22Rv1 (cell line): ENCODE measurements at regions not wholly inside any gene's neighbourhood (a gene's known extent, or its start where the extent isn't known, plus 50 kb on each side); places are given as distances from the start of the nearest gene placed in this dataset.

ENCODE experiments used
- H3K27ac ChIP-seq: fragments of 450-650 bp; 2 replicates; pipeline ENCODE4 v1.5.1; 2017
- ZFX ChIP-seq: fragments of 450-650 bp; IDR thresholded peaks from 2 replicates; pipeline ENCODE4 v1.6.1; 2017; ENCODE audit warnings: antibody characterized with exemption, borderline replicate concordance
- TF ChIP-seq, protein P1 (sequence below): fragments of 450-650 bp; IDR thresholded peaks from 2 replicates; pipeline ENCODE4 v1.5.1; 2017; ENCODE audit warnings: mild to moderate bottlenecking

DNA sequence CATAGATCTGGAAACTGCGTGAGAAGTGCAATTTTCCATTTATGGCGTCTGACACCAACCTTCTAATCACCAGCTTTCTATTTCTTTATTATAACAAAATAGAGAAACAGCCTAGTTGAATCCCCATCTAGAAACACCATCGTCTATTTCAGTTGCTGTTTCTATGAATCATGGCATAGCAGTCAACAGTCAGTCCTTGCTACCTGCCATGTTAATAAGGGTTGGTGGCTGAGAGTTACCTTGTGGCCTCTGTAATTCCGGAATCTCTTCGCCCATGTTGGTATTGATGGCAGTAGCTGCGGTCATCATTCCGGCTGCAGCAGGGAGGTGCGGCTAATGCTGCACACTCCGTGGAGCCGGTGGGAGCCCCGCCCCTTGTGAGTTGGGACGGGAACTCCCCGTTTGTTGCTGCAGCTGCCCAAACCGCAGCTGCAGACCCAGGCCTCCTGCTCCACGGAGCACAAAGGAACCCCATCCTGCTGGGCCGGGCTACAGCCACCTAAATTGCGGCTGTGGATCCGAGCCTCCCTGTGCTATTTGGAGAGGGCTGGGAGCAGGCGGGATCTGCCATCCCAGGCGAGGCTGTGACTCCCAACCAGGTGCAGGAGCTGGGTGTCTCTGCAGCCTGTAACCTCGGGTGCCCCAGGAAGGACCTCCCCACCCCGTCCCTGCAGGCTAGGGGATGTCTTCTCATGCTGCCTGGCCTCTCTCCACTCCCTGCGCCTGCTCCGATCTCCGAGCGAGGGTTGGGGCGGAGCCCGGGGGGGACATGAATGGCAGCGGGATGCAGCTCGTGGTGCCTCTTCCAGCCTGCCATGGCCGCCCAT is 115.4 kb upstream of the STK26 start:
- TF ChIP-seq, protein P1, sequence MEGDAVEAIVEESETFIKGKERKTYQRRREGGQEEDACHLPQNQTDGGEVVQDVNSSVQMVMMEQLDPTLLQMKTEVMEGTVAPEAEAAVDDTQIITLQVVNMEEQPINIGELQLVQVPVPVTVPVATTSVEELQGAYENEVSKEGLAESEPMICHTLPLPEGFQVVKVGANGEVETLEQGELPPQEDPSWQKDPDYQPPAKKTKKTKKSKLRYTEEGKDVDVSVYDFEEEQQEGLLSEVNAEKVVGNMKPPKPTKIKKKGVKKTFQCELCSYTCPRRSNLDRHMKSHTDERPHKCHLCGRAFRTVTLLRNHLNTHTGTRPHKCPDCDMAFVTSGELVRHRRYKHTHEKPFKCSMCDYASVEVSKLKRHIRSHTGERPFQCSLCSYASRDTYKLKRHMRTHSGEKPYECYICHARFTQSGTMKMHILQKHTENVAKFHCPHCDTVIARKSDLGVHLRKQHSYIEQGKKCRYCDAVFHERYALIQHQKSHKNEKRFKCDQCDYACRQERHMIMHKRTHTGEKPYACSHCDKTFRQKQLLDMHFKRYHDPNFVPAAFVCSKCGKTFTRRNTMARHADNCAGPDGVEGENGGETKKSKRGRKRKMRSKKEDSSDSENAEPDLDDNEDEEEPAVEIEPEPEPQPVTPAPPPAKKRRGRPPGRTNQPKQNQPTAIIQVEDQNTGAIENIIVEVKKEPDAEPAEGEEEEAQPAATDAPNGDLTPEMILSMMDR = no peak
- no peak for TF ChIP-seq ZFX
- no peak overlapping the region for H3K27ac ChIP-seq

DNA sequence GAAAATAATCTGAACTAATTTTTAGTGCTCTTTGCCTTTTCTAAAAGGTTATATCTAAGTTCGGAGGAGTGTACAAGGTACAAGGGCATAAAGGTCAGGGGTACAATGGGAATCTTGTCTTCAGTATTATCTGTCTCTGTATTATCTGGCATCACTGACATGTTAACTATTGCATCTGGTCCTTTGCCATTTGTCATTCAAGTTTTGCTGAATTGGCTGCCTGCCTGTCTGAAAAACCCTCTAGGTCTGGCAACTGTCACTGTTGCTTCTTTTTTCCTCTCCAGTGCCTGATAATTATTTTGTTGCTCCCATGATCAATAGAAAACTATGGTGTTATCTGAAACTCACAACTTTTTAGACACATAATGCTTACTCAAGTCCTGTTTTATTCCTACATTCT is 112.5 kb upstream of the STK26 start:
- no peak for TF ChIP-seq ZFX
- TF ChIP-seq, protein P1 = no peak
- H3K27ac ChIP-seq = no peak overlapping the region

DNA sequence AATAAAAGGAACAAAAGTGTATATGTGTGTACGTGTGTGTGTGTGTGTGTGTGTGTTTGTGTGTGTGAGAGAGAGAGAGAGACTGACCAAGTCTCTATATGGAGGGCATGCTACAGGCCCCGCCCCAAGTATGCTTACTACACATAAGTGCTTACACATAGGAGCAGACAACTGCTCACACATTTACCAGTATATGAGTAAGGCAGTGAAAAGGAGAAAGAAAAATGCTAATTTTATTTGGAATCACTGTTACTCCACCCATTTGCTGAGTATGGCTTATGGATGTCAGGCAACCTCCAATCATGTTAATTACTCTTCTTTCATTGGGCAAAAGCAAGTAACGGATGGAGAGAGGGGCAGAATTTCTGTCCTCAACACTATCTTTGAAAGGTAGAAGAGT is 107.6 kb upstream of the STK26 start:
- H3K27ac ChIP-seq = no peak overlapping the region
- no peak for TF ChIP-seq ZFX
- TF ChIP-seq, protein P1 = no peak

DNA sequence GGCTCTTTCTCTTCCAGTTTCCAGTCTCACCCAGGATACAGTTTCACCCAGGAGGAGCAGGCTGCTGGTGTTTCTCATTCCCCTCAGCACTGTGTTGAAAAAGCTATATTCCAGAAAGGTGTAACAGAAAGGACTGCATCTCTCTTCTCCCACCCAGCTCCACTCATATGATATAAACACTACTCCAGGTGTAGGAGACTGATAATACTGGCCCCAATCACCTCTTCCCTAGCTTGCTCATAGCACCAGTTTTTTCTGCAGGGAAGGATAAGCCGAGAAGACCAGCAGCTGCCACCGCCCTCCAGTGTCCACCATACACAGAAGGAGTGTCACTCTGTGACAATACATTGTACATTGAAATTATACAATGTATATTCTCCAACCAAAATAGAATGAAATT is 105.5 kb upstream of the STK26 start:
- no peak overlapping the region for H3K27ac ChIP-seq
- no peak for TF ChIP-seq ZFX
- TF ChIP-seq, protein P1 = no peak

DNA sequence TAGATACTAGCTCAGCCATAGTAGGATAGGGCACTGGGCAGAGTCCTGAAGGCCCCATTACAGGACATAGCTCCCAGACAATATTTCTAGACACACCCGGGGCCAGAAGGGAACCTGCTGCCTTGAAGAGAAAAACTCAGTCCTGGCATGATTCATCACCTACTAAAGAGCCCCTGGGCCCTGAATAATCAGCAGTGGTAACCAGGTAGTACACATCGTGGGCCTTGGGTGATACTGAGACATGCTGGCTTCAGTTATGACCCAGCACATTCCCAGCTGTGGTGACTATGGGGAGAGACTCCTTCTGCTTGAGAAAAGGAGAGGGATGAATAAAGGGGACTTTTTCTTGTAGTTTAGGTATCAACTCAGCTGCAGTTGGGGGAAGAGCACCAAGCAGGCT is 104.3 kb upstream of the STK26 start:
- TF ChIP-seq, protein P1 = no peak
- TF ChIP-seq ZFX = no peak
- H3K27ac ChIP-seq = no peak overlapping the region

DNA sequence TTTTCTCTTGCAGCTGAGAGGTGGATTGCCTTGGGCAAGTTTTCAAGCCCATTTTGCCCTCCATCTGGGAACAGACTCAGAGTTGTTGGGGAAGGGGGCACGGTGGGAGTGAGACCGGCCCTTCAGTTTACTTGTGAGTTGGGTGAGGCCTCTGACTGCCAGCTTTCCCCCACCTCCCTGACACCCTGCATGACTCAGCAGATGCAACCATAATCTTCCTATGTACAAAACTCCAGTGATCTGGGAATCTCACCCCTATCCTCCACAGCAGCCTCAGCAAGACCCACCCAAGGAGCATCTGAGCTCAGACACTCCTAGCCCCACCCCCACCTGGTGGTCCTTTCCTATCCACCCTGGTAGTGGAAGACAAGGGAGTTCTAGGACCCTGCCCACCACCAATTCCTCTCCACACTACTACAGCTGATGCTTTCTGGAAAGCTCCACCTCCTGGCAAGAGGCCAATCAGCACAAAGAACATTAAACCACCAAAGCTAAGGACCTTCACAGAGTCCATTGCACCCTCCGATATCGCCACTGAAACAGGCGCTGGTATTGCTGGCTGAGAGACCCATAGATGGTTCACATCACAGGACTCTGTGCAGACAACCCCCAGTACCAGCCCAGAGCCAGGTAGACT is 99.4 kb upstream of the STK26 start:
- H3K27ac ChIP-seq = no peak overlapping the region
- TF ChIP-seq, protein P1 = no peak
- no peak for TF ChIP-seq ZFX

DNA sequence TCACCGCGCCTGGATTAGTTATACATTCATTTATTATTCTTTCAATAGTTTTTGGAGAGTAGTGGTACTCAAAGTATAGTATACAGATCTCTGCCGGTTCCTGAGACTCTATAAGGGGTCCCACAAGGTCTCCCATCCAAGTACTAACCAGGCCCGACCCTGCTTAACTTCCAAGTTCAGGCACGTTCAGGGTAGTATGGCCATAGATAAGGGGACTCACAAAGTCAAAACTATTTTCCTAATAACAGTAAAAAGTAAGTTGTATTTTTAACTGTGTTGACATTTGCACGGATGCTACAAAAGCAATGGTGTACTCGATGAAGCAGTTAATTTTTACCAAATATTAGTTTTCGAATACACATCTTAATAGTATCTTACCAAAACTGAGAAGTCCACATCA is 84.4 kb upstream of the STK26 start:
- TF ChIP-seq, protein P1 = no peak
- TF ChIP-seq ZFX = no peak
- no peak overlapping the region for H3K27ac ChIP-seq
